Muscle of arm (tissue), 1 donor: ENCODE measurements at regions not wholly inside any gene's neighbourhood (a gene's known extent, or its start where the extent isn't known, plus 50 kb on each side); places are given as distances from the start of the nearest gene placed in this dataset.
A peak's percentile ranks its signal among the peaks of the same experiment; 100 is the strongest.

ENCODE experiments used
- DNase-seq: peaks from one replicate; pipeline ENCODE4 v3.0.0-alpha.2; 2013

DNA sequence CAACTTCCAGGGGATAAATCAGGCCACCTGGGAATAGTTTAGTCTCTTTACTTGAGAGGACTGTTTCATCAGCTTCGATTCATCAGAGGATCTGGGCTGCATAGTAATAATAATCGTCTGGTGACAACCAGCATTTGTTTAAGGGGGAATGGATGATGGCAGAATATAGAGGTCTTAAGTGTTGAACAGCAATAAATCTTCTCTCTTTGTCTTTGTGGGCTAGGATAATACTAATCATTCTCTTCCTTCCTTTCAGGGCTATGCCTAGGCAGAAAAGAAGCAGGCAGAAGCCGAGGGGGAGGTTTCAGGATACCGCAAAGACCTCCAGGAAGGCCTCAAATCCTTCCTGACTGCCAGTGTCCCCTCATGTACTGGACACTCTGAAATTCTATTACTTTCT is 150.4 kb upstream of the GAREM1 start:
- no peak for DNase-seq

GRCh38 chr18:32618546-32618945 is 147.9 kb upstream of the GAREM1 start:
- DNase-seq, result no peak

DNA sequence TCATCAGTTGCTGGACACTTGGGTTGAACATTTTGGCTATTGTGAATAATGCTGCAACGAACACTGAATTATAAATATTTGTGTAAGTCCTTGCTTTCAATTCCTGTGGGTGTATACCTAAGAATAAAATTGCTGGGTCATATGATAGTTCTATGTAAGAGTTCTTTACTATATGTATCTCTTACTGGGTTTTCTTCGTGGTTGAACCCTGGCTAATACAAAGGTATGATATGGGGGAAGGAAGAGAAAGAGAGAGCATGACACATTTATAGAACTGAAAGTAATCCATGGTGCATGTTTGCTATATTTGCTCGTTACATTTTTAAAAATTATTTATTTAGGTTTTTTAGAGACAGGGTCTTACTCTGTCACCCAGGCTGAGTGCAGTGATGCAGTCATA is 143.1 kb upstream of the GAREM1 start:
- DNase-seq, result no peak

- DNase-seq, result no peak
Observed at GRCh38 chr18:32612651-32613050, 142.0 kb upstream of the GAREM1 start.

DNA sequence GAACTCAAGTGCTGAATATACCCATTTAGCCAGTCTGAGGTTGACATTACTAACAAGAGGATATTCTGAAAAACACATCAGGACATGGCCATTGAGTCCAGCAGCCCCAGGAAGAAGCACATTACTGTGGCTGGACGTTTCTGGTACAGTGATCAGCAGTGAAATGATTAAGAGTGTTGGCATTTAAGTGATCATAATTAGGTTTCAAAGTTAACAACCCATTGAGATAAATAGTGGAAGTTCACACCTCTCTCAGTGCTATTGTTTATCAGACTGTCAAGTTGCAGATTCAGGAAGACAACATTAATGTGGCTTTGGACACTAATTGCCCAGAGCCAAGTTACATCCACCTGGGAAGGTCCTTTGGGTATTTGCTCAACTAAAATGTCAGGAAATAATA is 139.5 kb upstream of the GAREM1 start:
- no peak for DNase-seq

DNA sequence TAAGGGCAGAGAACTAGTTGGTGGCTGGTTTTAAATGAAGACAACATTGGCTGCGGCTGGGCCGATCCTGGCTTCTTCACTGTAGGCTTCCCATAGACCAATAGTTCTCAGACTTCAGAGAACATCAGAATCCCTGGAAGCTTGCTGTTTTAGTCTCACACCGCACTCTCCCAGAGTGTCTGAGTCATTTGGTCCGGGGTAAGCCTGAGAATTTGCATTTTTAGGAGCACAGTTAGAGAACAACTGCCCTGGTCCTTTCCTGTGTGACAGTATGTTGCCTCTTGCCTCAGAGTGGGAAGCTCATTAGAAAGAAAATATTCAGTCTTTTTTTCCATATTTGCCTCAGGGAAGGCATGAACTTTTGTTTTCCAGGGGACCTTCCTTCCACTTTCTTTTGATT is 137.1 kb upstream of the GAREM1 start:
- no peak for DNase-seq

DNA sequence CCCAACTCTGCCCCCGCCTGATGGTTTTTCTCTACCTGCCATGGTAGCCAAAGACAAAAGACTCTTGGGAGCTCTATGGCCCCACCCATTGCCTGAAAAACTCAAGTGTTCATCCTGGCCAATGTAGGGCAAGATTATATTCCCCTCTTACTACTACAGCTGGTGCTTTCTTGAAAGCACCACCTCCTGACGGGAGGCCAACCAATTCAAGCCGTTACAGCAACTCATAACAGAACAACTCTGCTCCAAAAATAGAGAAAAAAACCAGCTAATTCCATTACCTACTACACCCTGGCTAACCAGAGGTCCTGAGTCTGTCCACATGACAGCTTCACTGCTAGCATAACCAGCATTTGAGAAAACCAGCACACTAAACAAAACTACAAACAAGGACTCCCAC is 127.5 kb upstream of the GAREM1 start:
- no peak for DNase-seq

GRCh38 chr18:32596501-32596900 is 125.8 kb upstream of the GAREM1 start:
- no peak for DNase-seq

GRCh38 chr18:32595832-32596231 is 125.2 kb upstream of the GAREM1 start:
- DNase-seq, result peak; percentile 25

- no peak for DNase-seq
Observed at GRCh38 chr18:32588191-32588590, 117.5 kb upstream of the GAREM1 start.

DNA sequence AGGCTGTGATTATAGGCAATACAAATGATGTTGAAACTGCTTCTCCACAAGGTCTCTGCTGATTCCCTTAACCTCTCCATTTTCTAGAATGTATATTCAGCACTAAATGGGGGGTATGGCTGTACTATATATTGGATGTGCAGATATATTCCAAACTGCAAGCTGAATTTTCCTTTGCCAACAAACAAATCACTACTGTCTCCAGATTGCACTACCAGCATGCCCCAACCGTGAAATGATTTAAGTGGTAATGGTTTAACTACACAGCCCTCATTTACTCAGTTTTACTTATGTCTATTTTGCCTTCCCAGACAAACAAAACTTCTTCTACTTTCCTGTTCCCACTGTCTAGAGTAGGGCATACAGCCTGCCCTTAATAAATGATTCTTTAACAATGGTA is 112.7 kb upstream of the GAREM1 start:
- no peak for DNase-seq

DNA sequence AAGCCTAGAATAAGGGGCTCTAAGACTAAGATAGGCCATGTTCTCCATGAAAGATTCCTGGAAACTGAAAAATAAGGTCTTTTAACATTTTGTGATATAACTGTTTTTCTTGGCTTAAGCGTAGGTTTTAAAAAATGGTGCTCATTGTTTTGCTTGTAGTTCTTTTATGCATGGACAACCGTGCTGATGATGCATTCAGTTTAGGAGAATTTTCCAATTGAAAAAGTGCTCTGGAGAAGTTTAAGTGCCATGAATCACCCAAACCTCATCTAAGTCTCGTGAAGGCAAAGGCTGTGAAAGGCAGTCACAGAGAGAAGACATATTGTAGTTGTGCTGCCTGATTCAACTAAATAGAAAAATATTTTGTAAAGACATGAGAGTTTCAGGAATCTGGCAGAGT is 111.8 kb upstream of the GAREM1 start:
- DNase-seq, result no peak

- no peak for DNase-seq
Observed at GRCh38 chr18:32577561-32577960, 106.9 kb upstream of the GAREM1 start.

DNA sequence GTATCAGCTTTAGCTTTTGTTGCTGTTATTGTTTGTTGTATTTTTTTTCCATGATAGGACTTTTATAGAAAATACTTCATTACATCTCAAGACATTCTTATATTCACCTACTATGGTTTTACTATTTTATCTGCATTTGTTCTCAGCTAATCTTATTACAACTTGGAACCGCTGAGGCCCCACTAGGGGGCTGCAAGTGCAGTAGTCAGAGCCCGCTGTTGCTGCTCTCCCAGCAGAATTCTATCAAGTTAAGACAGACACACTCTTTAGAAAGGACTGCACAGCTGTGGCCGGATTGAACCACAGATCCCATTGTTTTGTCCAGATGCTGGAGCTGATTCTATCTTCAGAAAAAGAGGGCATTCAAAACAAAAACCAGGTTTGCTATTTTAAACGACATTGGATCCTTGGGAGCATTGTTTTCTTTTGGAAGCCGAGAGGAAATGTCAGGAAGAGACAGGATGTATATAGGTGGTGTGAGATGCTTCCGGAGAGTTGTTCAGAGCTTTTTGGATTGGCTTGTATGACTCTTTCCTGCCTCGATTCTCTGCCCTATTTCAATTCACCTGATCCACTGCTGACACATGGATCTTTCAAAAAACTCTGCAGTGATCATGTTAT is 105.7 kb upstream of the GAREM1 start:
- peak; percentile 25 for DNase-seq

GRCh38 chr18:32566960-32567359 is 96.3 kb upstream of the GAREM1 start:
- no peak for DNase-seq

- DNase-seq, result no peak
Observed at GRCh38 chr18:32553640-32554365, 83.1 kb upstream of the GAREM1 start.

GRCh38 chr18:32553174-32553573 is 82.5 kb upstream of the GAREM1 start:
- DNase-seq, result no peak

- DNase-seq, result peak; percentile 38
Observed at GRCh38 chr18:32552421-32553030, 81.8 kb upstream of the GAREM1 start.

- no peak for DNase-seq
Observed at GRCh38 chr18:32550963-32551362, 80.3 kb upstream of the GAREM1 start.

DNA sequence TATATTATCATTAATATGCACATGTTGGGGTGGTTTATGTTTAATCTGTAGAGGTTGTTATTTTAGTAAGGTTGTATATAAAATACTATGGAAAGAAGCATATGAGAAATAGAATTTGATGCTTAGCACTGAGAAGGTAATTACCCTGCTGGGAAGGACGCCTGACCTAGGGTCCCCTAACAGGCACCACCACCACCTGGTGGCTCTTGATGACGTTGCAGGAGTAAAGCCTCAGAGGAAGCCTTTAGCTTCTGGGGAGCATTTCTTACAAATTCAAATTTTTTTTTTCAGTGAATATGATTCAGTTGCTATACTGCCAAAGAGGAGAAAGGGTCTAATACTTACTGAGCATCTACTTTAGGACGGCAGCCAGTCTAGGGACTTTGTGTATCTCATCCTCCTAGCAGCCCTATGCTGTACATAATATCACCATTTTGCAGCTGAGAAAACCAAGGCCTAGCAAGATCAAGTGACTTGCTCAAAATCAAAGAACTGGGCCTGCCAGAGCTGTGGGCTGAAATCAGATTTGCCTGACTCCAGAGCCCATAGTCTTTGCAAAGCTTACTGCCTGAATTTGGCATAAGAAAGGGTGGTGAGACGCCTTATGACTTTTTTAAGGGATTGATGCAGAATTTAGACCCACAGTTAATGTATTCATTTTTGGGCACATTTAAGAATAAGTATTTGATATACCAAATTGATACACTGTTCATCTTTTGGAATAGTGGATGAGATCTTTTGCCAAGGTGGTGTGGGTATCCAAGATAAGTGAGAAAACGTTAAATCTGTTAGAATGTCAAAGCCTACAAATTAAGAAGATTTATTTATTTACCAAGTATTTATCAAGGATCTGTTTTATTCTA is 78.8 kb upstream of the GAREM1 start:
- peak; percentile 35 for DNase-seq

- no peak for DNase-seq
Observed at GRCh38 chr18:32548688-32549087, 78.0 kb upstream of the GAREM1 start.

DNA sequence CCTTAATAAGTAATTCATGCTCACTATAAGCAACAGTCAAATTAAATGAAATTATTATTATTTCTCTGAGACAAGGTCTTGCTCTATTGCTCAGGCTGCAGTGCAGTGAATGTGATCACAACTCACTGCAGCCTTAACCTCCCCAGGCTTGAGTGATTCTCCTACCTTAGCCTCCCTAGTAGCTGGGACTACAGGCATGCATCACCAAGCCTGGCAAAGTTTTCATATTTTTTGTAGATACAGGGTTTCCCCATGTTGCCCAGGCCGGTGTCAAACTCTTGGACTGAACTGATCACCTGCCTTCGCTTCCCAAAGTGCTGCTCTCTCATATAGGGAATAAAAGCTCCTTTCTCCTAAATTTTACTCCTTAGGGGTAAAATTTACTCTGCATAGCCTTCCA is 74.9 kb upstream of the GAREM1 start:
- no peak for DNase-seq

DNA sequence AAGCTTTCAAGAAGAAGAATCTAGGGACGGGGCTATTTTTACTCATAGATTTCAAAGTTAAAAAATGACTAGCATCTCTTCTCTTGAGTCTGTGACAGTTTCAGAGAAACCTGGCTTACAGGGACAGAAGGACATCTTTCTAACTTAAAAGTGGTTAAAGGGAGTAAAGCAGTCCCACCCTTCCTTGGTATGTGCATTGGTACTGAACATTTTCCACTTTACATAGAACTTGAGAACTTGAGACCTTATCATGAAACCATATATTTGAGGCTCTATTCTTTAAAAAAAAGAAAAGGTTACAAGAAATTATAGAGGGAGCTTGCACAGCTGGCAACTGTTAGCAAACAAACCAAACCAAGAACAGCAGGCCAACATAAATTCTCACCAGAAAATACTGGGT is 73.4 kb upstream of the GAREM1 start:
- no peak for DNase-seq
